ENCODE measurements at regions not wholly inside any gene's neighbourhood (a gene's known extent, or its start where the extent isn't known, plus 50 kb on each side); places are given as distances from the start of the nearest gene placed in this dataset.

- TF ChIP-seq ZNF609 (CRISPR knock-in tag; IDR thresholded peaks at IDR 0.05; ENCODE audit: borderline replicate concordance) (peak; percentile 100), SMC3 (IDR thresholded peaks at IDR 0.05; ENCODE audit: low read length) (no peak), PLSCR1 (CRISPR knock-in tag; IDR thresholded peaks at IDR 0.05; ENCODE audit: borderline replicate concordance) (no peak), EZH2 (conservative IDR thresholded peaks at IDR 0.05; ENCODE audit: low read depth, low read length) (no peak), IKZF5 (CRISPR knock-in tag; IDR thresholded peaks at IDR 0.05) (peak; percentile 90), IKZF4 (CRISPR knock-in tag; IDR thresholded peaks at IDR 0.05; ENCODE audit: borderline replicate concordance, low read depth, not compliant biosample characterization) (no peak), ZNF12 (CRISPR knock-in tag; IDR thresholded peaks at IDR 0.05) (peak; percentile 85), FOXJ3 (CRISPR knock-in tag; IDR thresholded peaks at IDR 0.05; ENCODE audit: borderline replicate concordance) (peak; percentile 99), ZNF276 (CRISPR knock-in tag; IDR thresholded peaks at IDR 0.05; ENCODE audit: low read depth) (no peak), ZNF552 (CRISPR knock-in tag; IDR thresholded peaks at IDR 0.05; ENCODE audit: borderline replicate concordance) (no peak), EEA1 (CRISPR knock-in tag; IDR thresholded peaks at IDR 0.05; ENCODE audit: borderline replicate concordance) (no peak), ZNF343 (CRISPR knock-in tag; IDR thresholded peaks at IDR 0.05) (no peak), CENPX (CRISPR knock-in tag; IDR thresholded peaks at IDR 0.05) (no peak), ZNF547 (CRISPR knock-in tag; IDR thresholded peaks at IDR 0.05) (no peak), ZNF704 (CRISPR knock-in tag; IDR thresholded peaks at IDR 0.05; ENCODE audit: borderline replicate concordance) (no peak), NCOA1 (CRISPR knock-in tag; IDR thresholded peaks at IDR 0.05) (0 out of 2 replicates have a peak, but pooled peaks have one; percentile 76), SOX6 (IDR thresholded peaks at IDR 0.05) (no peak), SOX6 (CRISPR knock-in tag; IDR thresholded peaks at IDR 0.05) (peak; percentile 98), JUN (CRISPR knock-in tag; IDR thresholded peaks at IDR 0.05) (peak; percentile 84; the same call in 1 of the 2 replicates), PRMT3 (CRISPR knock-in tag; IDR thresholded peaks at IDR 0.05; ENCODE audit: borderline replicate concordance, low read depth) (no peak)
These were observed 252.5 kb downstream of the DEPDC1B start (continued) for GRCh38 chr5:60447488-60447920.
